Loucy (cell line): ENCODE measurements at regions not wholly inside any gene's neighbourhood (a gene's known extent, or its start where the extent isn't known, plus 50 kb on each side); places are given as distances from the start of the nearest gene placed in this dataset.

Experiments used
- H2AFZ ChIP-seq: fragments of 200-600 bp; sonication (generic); 2 replicates; pipeline ENCODE4 v1.6.0; 2016; ENCODE audit warnings: antibody characterized with exemption, mild to moderate bottlenecking, low read length, moderate library complexity
- H3F3A ChIP-seq: fragments of 200-600 bp; 2 replicates; pipeline ENCODE4 v1.6.0; 2016; ENCODE audit warnings: antibody characterized with exemption, low read depth, mild to moderate bottlenecking
- H3K27me3 ChIP-seq: fragments of 200-600 bp; sonication (generic); 2 replicates; pipeline ENCODE4 v1.6.1; 2014; ENCODE audit warnings: low read length, mild to moderate bottlenecking; ENCODE audit not compliant: insufficient read depth, poor library complexity, severe bottlenecking
- H3K36me3 ChIP-seq: fragments of 200-600 bp; sonication (generic); 2 replicates; pipeline ENCODE4 v1.6.1; 2016; ENCODE audit warnings: low read length; ENCODE audit not compliant: insufficient read depth
- H3K4me1 ChIP-seq: fragments of 200-600 bp; sonication (generic); 2 replicates; pipeline ENCODE4 v1.5.1; 2014; ENCODE audit warnings: low read length, mild to moderate bottlenecking; ENCODE audit not compliant: insufficient read depth, poor library complexity, severe bottlenecking
- H3K4me2 ChIP-seq: fragments of 200-600 bp; sonication (generic); 2 replicates; pipeline ENCODE4 v1.6.0; 2014; ENCODE audit warnings: antibody characterized with exemption, low read length, low read depth, mild to moderate bottlenecking; ENCODE audit not compliant: poor library complexity, severe bottlenecking
- H3K4me3 ChIP-seq: fragments of 200-600 bp; sonication (generic); 2 replicates; pipeline ENCODE4 v1.5.1; 2014; ENCODE audit warnings: low read length, mild to moderate bottlenecking, mixed read lengths; ENCODE audit not compliant: poor library complexity, severe bottlenecking
- H3K79me2 ChIP-seq: fragments of 200-600 bp; sonication (generic); 2 replicates; pipeline ENCODE4 v1.6.1; 2014; ENCODE audit warnings: low read length; ENCODE audit not compliant: insufficient read depth
- H3K9ac ChIP-seq: fragments of 200-600 bp; sonication (generic); 2 replicates; pipeline ENCODE4 v1.6.0; 2014; ENCODE audit warnings: mild to moderate bottlenecking, low read depth, low read length, moderate library complexity; ENCODE audit not compliant: poor library complexity, severe bottlenecking
- H3K9me2 ChIP-seq: fragments of 200-600 bp; sonication (generic); replicated peaks from 2 replicates; pipeline ENCODE4 v1.6.1; 2016; ENCODE audit warnings: low read depth, low read length, mixed read lengths
- H3K9me3 ChIP-seq: fragments of 200-600 bp; sonication (generic); 2 replicates; pipeline ENCODE4 v1.6.1; 2014; ENCODE audit warnings: mild to moderate bottlenecking, antibody characterized with exemption, low read length, low read depth; ENCODE audit not compliant: insufficient read depth
- H4K20me1 ChIP-seq: fragments of 200-600 bp; sonication (generic); 2 replicates; pipeline ENCODE4 v1.6.0; 2014; ENCODE audit warnings: antibody characterized with exemption, low read length, mild to moderate bottlenecking; ENCODE audit not compliant: insufficient read depth, poor library complexity, severe bottlenecking
- EZH2phosphoT487 ChIP-seq: fragments of 200-600 bp; IDR thresholded peaks from 2 replicates; pipeline ENCODE4 v1.6.1; 2018; ENCODE audit warnings: antibody characterized with exemption, mild to moderate bottlenecking, moderate library complexity, borderline replicate concordance
- TF ChIP-seq, protein P1 (sequence below): fragments of 200-600 bp; sonication (generic); conservative IDR thresholded peaks from 2 replicates; pipeline ENCODE4 v1.5.1; 2014; ENCODE audit warnings: mild to moderate bottlenecking, antibody characterized with exemption, low read length

DNA sequence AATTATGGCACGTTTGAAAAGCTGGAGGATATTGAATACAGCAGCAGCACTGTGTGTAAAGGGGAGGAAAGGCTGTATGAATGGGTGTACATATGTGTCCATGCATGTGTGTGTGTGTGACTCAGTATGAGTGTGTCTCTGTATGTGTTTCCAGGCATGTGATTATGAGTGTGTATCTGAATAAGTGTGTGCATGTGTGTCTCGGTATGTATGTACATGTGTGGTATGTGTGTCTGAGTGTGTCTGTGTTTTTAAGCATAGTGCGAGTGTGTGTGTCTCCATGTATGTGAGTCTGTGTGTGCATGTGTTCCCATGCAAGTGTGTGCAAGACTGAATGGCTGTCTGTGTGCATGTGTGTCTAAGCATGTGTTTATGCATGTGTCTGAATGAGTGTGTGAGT, 259.1 kb upstream of the XYLT1 start:
- H3K4me1 ChIP-seq = no peaks in the 10 kb centered on the region
- no peaks in the 10 kb centered on the region for H3K36me3 ChIP-seq
- H3K4me3 ChIP-seq = no peak overlapping the region
- no peak overlapping the region for H3K9ac ChIP-seq
- H3K9me3 ChIP-seq = no peaks in the 10 kb centered on the region; the same call in 1 of the 2 replicates
- TF ChIP-seq, protein P1, sequence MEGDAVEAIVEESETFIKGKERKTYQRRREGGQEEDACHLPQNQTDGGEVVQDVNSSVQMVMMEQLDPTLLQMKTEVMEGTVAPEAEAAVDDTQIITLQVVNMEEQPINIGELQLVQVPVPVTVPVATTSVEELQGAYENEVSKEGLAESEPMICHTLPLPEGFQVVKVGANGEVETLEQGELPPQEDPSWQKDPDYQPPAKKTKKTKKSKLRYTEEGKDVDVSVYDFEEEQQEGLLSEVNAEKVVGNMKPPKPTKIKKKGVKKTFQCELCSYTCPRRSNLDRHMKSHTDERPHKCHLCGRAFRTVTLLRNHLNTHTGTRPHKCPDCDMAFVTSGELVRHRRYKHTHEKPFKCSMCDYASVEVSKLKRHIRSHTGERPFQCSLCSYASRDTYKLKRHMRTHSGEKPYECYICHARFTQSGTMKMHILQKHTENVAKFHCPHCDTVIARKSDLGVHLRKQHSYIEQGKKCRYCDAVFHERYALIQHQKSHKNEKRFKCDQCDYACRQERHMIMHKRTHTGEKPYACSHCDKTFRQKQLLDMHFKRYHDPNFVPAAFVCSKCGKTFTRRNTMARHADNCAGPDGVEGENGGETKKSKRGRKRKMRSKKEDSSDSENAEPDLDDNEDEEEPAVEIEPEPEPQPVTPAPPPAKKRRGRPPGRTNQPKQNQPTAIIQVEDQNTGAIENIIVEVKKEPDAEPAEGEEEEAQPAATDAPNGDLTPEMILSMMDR = no peak
- no peak for TF ChIP-seq EZH2phosphoT487
- no peak overlapping the region for H3K4me2 ChIP-seq
- no peaks in the 10 kb centered on the region for H3K27me3 ChIP-seq
- no peak overlapping the region for H2AFZ ChIP-seq
- H3F3A ChIP-seq = no peaks in the 10 kb centered on the region
- no peaks in the 10 kb centered on the region for H3K9me2 ChIP-seq
- H4K20me1 ChIP-seq = no peaks in the 10 kb centered on the region
- no peaks in the 10 kb centered on the region for H3K79me2 ChIP-seq

DNA sequence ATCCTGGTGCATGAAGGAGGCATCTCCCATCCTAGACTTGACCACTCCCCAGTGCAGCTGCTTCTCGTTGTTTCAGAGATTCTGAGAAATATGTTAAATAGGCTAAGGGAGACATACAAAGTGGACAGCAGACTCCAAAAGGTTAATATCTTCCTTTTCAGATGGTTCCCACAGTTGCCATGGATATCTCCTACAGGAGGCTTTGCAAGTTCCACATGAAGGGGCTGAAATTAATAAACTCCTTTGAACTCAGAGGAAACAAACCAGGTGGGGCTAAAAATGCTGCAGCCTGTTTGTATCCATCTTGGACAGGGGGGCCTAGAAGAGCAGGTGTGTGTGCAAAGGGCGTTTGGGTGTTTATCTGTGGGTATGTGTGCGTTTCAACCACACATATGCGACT, 257.4 kb upstream of the XYLT1 start:
- Histone ChIP-seq H3K79me2 (no peaks in the 10 kb centered on the region), H4K20me1 (no peaks in the 10 kb centered on the region), H3K9me3 (no peaks in the 10 kb centered on the region; the same call in 1 of the 2 replicates), H2AFZ (no peak overlapping the region), H3K4me2 (no peak overlapping the region), H3K36me3 (no peaks in the 10 kb centered on the region), H3K4me1 (no peaks in the 10 kb centered on the region), H3F3A (no peaks in the 10 kb centered on the region), H3K4me3 (no peak overlapping the region), H3K27me3 (no peaks in the 10 kb centered on the region), H3K9me2 (no peaks in the 10 kb centered on the region), H3K9ac (no peak overlapping the region)
- TF ChIP-seq EZH2phosphoT487 = no peak
- TF ChIP-seq, protein P1 = no peak

DNA sequence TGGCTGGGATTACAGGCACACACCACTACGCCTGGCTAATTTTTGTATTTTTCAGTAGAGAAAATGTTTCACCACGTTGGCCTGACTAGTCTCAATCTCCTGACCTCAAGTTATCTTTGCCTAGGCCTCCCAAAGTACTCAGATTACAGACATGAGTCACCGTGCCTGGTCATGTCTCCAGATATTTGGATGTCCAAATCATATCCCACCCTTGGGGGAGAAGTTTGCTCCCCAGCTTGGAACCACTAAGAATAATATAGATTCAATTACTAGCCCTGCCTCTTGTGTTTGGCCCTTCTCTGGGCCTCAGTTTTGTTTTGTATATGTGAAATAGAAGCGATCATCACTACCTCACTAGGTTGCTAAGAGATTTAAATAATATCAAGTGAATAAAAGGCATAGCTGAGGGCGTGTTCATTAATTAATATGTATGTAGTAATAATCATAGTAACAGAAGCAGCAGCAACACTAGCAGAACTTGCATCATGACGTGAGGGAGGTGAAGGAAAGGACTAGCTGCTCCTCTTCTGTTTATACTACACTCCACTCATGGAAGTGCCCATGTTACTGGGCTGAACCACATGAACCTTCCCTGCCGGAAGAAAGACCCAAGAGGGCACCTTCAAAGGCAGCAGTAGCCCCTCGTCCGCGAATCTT, 253.6 kb upstream of the XYLT1 start:
- Histone ChIP-seq H3K4me1 (no peaks in the 10 kb centered on the region), H2AFZ (no peak overlapping the region), H3F3A (no peaks in the 10 kb centered on the region), H3K9me3 (no peaks in the 10 kb centered on the region; the same call in 1 of the 2 replicates), H3K36me3 (no peaks in the 10 kb centered on the region), H3K27me3 (no peaks in the 10 kb centered on the region), H3K4me2 (no peak overlapping the region), H3K79me2 (no peaks in the 10 kb centered on the region), H3K9me2 (no peaks in the 10 kb centered on the region), H4K20me1 (no peaks in the 10 kb centered on the region), H3K9ac (no peak overlapping the region), H3K4me3 (no peak overlapping the region)
- no peak for TF ChIP-seq EZH2phosphoT487
- TF ChIP-seq, protein P1 = no peak
